GM20000 (cell line): ENCODE measurements at regions not wholly inside any gene's neighbourhood (a gene's known extent, or its start where the extent isn't known, plus 50 kb on each side); places are given as distances from the start of the nearest gene placed in this dataset.
"Not testable (repeated sequence)": the region's sequence is repeated elsewhere in the genome, so short reads cannot be mapped to it uniquely, and the experiment has no call there.

Source experiments
- DNase-seq: peaks from one replicate; pipeline ENCODE4 v3.0.0; 2012; ENCODE audit warnings: low spot score
- TF ChIP-seq, protein P1 (sequence below): IDR thresholded peaks from 2 replicates; pipeline ENCODE4 v1.5.1; 2012; ENCODE audit warnings: mild to moderate bottlenecking, control low read depth; ENCODE audit errors: extremely low read depth, missing control alignments

DNA sequence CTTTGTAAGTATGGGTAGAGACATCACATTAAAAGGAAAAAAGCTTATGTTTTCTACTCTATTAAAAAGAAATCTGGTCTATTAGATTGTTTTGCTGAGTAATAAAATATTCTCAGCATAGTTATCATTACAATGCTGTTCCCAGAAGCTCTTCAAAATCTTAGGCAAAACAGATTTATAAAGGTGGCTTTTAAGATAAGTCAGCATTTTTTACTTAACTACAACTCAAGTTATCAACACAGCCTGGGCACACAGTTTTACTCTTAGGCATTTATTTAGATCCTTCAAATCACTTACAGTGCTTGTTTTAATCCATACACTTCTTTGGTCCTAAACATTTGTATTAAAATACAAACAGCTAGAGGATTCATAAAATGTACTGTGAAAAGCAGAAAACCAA is 534.8 kb upstream of the NCAM2 start:
- no peak for DNase-seq
- TF ChIP-seq, protein P1, sequence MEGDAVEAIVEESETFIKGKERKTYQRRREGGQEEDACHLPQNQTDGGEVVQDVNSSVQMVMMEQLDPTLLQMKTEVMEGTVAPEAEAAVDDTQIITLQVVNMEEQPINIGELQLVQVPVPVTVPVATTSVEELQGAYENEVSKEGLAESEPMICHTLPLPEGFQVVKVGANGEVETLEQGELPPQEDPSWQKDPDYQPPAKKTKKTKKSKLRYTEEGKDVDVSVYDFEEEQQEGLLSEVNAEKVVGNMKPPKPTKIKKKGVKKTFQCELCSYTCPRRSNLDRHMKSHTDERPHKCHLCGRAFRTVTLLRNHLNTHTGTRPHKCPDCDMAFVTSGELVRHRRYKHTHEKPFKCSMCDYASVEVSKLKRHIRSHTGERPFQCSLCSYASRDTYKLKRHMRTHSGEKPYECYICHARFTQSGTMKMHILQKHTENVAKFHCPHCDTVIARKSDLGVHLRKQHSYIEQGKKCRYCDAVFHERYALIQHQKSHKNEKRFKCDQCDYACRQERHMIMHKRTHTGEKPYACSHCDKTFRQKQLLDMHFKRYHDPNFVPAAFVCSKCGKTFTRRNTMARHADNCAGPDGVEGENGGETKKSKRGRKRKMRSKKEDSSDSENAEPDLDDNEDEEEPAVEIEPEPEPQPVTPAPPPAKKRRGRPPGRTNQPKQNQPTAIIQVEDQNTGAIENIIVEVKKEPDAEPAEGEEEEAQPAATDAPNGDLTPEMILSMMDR = no peak

DNA sequence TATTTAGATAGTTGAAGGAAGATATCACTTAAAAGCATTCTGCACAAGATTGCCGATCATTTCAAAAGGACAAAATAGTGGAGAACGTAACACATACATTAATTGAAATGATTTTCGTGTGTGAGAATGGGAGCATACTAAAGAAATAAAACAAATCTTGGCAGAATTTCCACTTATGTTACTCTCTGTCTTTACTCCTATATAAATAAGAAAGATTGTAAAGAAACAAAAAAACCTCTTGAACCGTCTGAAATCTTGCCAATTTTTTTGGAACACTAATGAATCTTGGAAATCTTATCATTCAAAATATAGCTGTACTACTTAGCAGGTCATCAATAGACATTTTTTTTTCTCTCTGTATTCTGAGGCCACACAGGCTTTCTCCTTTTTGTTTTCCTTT is 528.8 kb upstream of the NCAM2 start:
- TF ChIP-seq, protein P1 = no peak
- no peak for DNase-seq

DNA sequence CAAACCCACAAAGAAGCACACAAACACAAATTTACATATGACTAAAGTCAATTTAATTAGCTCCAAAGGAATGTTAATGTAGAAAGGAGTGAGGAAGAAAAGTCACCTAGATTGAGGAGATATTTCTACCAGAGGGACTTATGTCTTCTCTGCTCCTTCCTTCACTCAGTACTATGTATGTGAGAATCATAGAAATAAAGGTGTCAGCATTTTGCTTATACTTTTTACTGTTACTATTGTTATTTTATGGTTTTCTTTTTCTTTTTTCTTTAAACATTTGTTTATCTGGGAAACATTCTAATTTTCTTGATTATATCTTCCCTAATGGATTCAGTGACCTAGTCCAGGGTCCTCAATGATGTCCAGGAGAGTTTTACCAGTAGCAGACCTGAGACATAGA is 511.9 kb upstream of the NCAM2 start:
- DNase-seq = no peak
- TF ChIP-seq, protein P1 = no peak

DNA sequence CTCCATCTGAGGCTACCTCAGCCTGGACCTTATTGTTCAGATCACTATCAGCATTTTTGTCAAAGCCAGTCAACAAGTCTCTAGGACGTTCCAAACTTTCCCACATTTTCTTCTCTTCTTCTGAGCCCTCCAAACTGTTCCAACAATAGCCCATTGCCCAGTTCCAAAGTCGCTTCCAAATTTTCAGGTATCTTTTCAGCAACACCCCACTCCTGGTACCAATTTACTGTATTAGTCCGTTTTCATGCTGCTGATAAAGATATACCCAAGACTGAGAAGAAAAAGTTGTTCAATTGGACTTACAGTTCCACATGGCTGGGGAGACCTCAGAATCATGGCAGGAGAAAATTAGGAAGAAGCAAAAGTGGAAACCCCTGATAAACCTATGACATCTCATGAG is 495.3 kb upstream of the NCAM2 start:
- DNase-seq = not testable (repeated sequence)

DNA sequence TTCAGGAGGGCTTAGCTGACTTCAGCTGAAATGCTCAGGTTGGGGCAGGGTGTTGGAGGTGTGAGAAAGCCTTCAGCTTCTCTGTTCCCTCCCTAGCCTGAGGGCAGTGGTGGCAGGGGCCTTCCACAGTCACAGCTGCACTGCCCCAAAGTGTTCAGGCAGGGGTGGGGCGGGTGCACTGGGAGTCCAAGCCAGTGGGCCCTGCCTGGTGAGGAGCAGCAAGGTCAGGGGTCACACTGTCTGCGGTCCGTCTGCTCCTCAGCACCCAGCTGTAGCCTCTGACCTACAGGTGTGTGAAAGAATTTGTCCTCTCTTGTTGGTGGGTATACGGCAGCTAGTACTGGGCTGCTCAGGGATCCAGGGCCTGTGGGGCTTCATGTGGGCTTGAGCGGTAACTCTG is 490.4 kb upstream of the NCAM2 start:
- DNase-seq = no peak
- TF ChIP-seq, protein P1 = no peak

DNA sequence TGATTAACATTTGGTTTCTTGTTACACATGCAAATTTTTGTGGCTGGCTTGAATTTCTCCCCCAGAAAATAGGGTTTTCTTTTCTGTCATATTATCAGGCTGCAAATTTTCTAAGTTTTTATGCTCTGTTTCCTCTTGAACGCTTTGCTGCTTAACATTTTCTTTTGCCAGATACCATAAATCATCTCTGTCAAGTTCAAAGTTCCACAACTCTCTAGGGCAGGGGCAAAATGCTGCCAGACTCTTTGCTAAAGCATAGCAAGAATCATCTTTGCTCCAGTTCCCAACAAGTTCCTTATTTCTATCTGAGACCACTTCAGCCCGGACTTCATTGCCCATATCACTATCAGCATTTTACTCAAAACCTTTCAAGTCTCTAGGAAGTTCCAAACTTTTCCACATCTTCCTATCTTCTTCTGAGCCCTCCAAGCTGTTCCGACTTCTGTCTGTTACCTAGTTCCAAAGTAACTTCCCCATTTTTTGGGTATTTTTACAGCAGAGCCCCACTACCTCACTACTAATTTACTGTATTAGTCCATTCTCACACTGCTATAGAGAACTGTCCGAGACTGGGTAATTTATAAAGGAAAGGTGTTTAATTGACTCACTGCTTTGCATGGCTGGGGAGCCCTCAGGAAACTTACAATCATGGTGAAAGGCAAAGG is 486.9 kb upstream of the NCAM2 start:
- TF ChIP-seq, protein P1 = no peak
- DNase-seq = no peak

DNA sequence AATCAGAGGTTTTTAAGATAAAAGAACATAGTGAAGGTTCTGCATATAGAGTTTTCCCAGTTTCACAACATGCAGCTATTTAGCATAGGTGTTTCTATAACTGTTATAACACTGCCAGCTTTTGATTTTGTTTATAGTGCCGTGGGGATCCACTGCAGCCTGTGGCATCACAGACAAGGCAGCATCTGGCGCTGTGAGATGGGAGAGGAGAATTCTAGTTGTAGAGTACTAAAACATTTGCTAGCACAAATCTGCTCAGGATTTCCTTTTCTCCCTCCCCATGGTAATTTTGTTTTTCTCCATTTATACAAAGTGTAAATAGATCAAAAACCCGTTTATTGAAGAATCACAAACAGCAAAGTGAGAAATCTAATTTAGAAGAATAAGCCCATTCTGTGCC is 482.8 kb upstream of the NCAM2 start:
- DNase-seq = no peak
- TF ChIP-seq, protein P1 = no peak

DNA sequence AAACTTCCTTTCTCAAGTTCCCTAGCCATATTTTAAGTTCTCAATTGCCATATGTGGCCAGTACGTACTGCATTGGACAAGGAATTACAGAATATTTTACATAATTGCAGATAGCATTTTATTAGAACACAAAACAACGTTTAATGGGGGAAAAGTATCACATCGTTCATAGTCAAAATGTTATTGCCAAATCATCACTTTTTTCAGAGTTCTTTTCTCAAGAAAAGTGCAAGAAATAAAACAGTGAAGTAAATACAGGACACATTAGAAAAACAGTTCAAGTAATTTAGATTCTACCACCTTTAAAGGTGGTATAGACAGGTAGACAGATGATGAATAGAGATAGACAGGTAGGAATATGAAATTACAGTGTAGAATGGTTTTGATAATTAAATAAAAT is 479.1 kb upstream of the NCAM2 start:
- no peak for DNase-seq
- TF ChIP-seq, protein P1 = no peak
